HEK293T (cell line): ENCODE measurements at regions not wholly inside any gene's neighbourhood (a gene's known extent, or its start where the extent isn't known, plus 50 kb on each side); places are given as distances from the start of the nearest gene placed in this dataset.

Source experiments
- ARNT ChIP-seq: fragments of 450-650 bp; IDR thresholded peaks from 2 replicates; pipeline ENCODE4 v1.6.1; 2017; ENCODE audit warnings: mild to moderate bottlenecking
- CTBP1 ChIP-seq: fragments of 450-650 bp; IDR thresholded peaks from 2 replicates; pipeline ENCODE4 v1.6.1; 2016; ENCODE audit warnings: borderline replicate concordance
- FOXA1 ChIP-seq: fragments of 450-650 bp; IDR thresholded peaks from 2 replicates; pipeline ENCODE4 v1.6.1; 2016; ENCODE audit warnings: mild to moderate bottlenecking
- FOXK2 ChIP-seq: fragments of 450-650 bp; IDR thresholded peaks from 2 replicates; pipeline ENCODE4 v1.6.1; 2016; ENCODE audit warnings: mild to moderate bottlenecking
- HDGF ChIP-seq: fragments of 450-650 bp; IDR thresholded peaks from 2 replicates; pipeline ENCODE4 v1.6.1; 2017; ENCODE audit warnings: antibody characterized with exemption, borderline replicate concordance
- LEF1 ChIP-seq: fragments of 450-650 bp; IDR thresholded peaks from 2 replicates; pipeline ENCODE4 v1.6.1; 2017; ENCODE audit warnings: mild to moderate bottlenecking, borderline replicate concordance
- NFRKB ChIP-seq: fragments of 450-650 bp; IDR thresholded peaks from 2 replicates; pipeline ENCODE4 v1.6.1; 2016; ENCODE audit warnings: mild to moderate bottlenecking, moderate library complexity
- SP1 ChIP-seq: fragments of 450-650 bp; IDR thresholded peaks from 2 replicates; pipeline ENCODE4 v1.6.1; 2017
- TARDBP ChIP-seq: fragments of 450-650 bp; IDR thresholded peaks from 2 replicates; pipeline ENCODE4 v1.6.1; 2016

- no peak for TF ChIP-seq CTBP1
- no peak for TF ChIP-seq TARDBP
- TF ChIP-seq SP1, result no peak
- no peak for TF ChIP-seq FOXK2
- no peak for TF ChIP-seq ARNT
- TF ChIP-seq HDGF, result no peak
- TF ChIP-seq NFRKB, result no peak
- TF ChIP-seq LEF1, result no peak
- no peak for TF ChIP-seq FOXA1
Observed at GRCh38 chr5:168211936-168212335, 79.5 kb upstream of the WWC1 start.
